Cardiac muscle cell (in vitro differentiated cells and primary cell): ENCODE measurements at regions not wholly inside any gene's neighbourhood (a gene's known extent, or its start where the extent isn't known, plus 50 kb on each side); places are given as distances from the start of the nearest gene placed in this dataset.

Experiments used
- DNase-seq, 2 donors: peaks; one replicate each; pipeline versions ENCODE4 v3.0.0 to v3.0.0-alpha.2; 2010 to 2017; ENCODE audit warnings: low read depth in 1 of 2, low spot score in 1 of 2
- H3K27ac ChIP-seq: fragments of 200-600 bp; sonication (generic); 2 replicates; pipeline ENCODE4 v1.5.1; 2016
- H3K27me3 ChIP-seq: fragments of 200-600 bp; sonication (generic); 2 replicates; pipeline ENCODE4 v1.6.0; 2016; ENCODE audit warnings: control low read depth
- H3K36me3 ChIP-seq: fragments of 200-600 bp; sonication (generic); 2 replicates; pipeline ENCODE4 v1.5.1; 2016; ENCODE audit warnings: control low read depth
- H3K4me1 ChIP-seq: fragments of 200-600 bp; sonication (generic); 2 replicates; pipeline ENCODE4 v1.8.1; 2017; ENCODE audit warnings: low read depth, mild to moderate bottlenecking, mixed run types
- H3K4me3 ChIP-seq: fragments of 200-600 bp; sonication (generic); 2 replicates; pipeline ENCODE4 v1.5.1; 2016; ENCODE audit warnings: mild to moderate bottlenecking
- H3K9me3 ChIP-seq: fragments of 200-600 bp; sonication (generic); 2 replicates; pipeline ENCODE4 v1.5.1; 2017; ENCODE audit warnings: low read depth, mild to moderate bottlenecking, control low read depth
- CTCF ChIP-seq: IDR thresholded peaks from 2 replicates; pipeline ENCODE4 v1.5.1; 2012; ENCODE audit warnings: low read depth, mild to moderate bottlenecking, low read length

- H3K27ac ChIP-seq = no peak overlapping the region
- DNase-seq = no peak
- H3K36me3 ChIP-seq = no peaks in the 10 kb centered on the region
- H3K4me1 ChIP-seq = peaks cover 19% of the 10 kb centered on the region
- no peak overlapping the region for H3K4me3 ChIP-seq
- H3K9me3 ChIP-seq = no peaks in the 10 kb centered on the region
- no peaks in the 10 kb centered on the region for H3K27me3 ChIP-seq
- no peak for TF ChIP-seq CTCF
Observed at GRCh38 chr1:81569761-81570160, 231.0 kb upstream of the ADGRL2 start.

- no peaks in the 10 kb centered on the region for H3K9me3 ChIP-seq
- DNase-seq = no peak
- H3K27me3 ChIP-seq = no peaks in the 10 kb centered on the region
- TF ChIP-seq CTCF = no peak
- no peak overlapping the region for H3K27ac ChIP-seq
- no peak overlapping the region for H3K4me3 ChIP-seq
- no peaks in the 10 kb centered on the region for H3K4me1 ChIP-seq
- H3K36me3 ChIP-seq = no peaks in the 10 kb centered on the region
Observed at GRCh38 chr1:81563632-81564031, 237.1 kb upstream of the ADGRL2 start.

GRCh38 chr1:81562934-81563333 is 237.8 kb upstream of the ADGRL2 start:
- DNase-seq = no peak
- Histone ChIP-seq H3K36me3 (no peaks in the 10 kb centered on the region), H3K4me1 (no peaks in the 10 kb centered on the region), H3K27me3 (no peaks in the 10 kb centered on the region), H3K9me3 (no peaks in the 10 kb centered on the region), H3K27ac (no peak overlapping the region), H3K4me3 (no peak overlapping the region)
- no peak for TF ChIP-seq CTCF

GRCh38 chr1:81560629-81561028 is 240.1 kb upstream of the ADGRL2 start:
- no peaks in the 10 kb centered on the region for H3K27me3 ChIP-seq
- no peak for TF ChIP-seq CTCF
- H3K4me1 ChIP-seq = no peaks in the 10 kb centered on the region
- no peaks in the 10 kb centered on the region for H3K9me3 ChIP-seq
- no peak overlapping the region for H3K4me3 ChIP-seq
- no peak for DNase-seq
- H3K27ac ChIP-seq = no peak overlapping the region
- no peaks in the 10 kb centered on the region for H3K36me3 ChIP-seq

GRCh38 chr1:81559662-81560350 is 240.9 kb upstream of the ADGRL2 start:
- Histone ChIP-seq H3K9me3 (no peaks in the 10 kb centered on the region), H3K27me3 (no peaks in the 10 kb centered on the region), H3K4me3 (no peak overlapping the region), H3K4me1 (no peaks in the 10 kb centered on the region), H3K27ac (no peak overlapping the region), H3K36me3 (no peaks in the 10 kb centered on the region)
- peak; percentile 20 for TF ChIP-seq CTCF
- no peak for DNase-seq
